Suprapubic skin (tissue), 4 donors: ENCODE measurements at regions not wholly inside any gene's neighbourhood (a gene's known extent, or its start where the extent isn't known, plus 50 kb on each side); places are given as distances from the start of the nearest gene placed in this dataset.
A peak's percentile ranks its signal among the peaks of the same experiment; 100 is the strongest.
"Not testable (repeated sequence)": the region's sequence is repeated elsewhere in the genome, so short reads cannot be mapped to it uniquely, and the experiment has no call there.

Experiments
- DNase-seq, 2 donors: peaks; one replicate each; pipeline ENCODE4 v3.0.0-alpha.2; 2019; ENCODE audit warnings: low spot score in 2 of 2
- H3K27ac ChIP-seq: fragments of 200-600 bp; sonication (generic); one replicate; pipeline ENCODE4 v1.5.1; 2019
- H3K27me3 ChIP-seq: fragments of 200-600 bp; sonication (generic); one replicate; pipeline ENCODE4 v1.5.1; 2019
- H3K36me3 ChIP-seq: fragments of 200-600 bp; sonication (generic); one replicate; pipeline ENCODE4 v1.5.1; 2019
- H3K4me1 ChIP-seq: fragments of 200-600 bp; sonication (generic); one replicate; pipeline ENCODE4 v1.5.1; 2019
- H3K4me3 ChIP-seq: fragments of 200-600 bp; sonication (generic); one replicate; pipeline ENCODE4 v1.5.1; 2019; ENCODE audit warnings: mild to moderate bottlenecking
- H3K9me3 ChIP-seq: fragments of 200-600 bp; sonication (generic); one replicate; pipeline ENCODE4 v1.5.1; 2019
- EP300 ChIP-seq: sonication (generic); formaldehyde crosslinking; IDR thresholded peaks from one replicate; pipeline ENCODE4 v1.6.1; 2017; ENCODE audit warnings: antibody characterized with exemption
- POLR2A ChIP-seq, 2 donors: fragments of 450-650 bp; IDR thresholded peaks; one replicate each; pipeline ENCODE4 v1.6.1; 2017; ENCODE audit warnings: antibody characterized with exemption in 2 of 2, mild to moderate bottlenecking in 2 of 2, moderate library complexity in 2 of 2
- POLR2AphosphoS5 ChIP-seq, 3 donors: sonication (generic); formaldehyde crosslinking; IDR thresholded peaks; one replicate each; pipeline ENCODE4 v1.6.1; 2017; ENCODE audit warnings: antibody characterized with exemption in 3 of 3
- WGBS: methylation state at CpG from one replicate; pipeline ENCODE4 v1.1.5; 2018; 5-methylcytosine and 5-hydroxymethylcytosine counted together
- TF ChIP-seq, protein P1 (sequence below), 2 donors: fragments of 200-600 bp in 1 of 2; fragments of 450-650 bp in 1 of 2; sonication (generic) in 1 of 2; IDR thresholded peaks; one replicate each; pipeline ENCODE4 v1.5.1; 2016 to 2019; ENCODE audit warnings: antibody characterized with exemption in 2 of 2, mild to moderate bottlenecking in 1 of 2, moderate library complexity in 1 of 2

- 53% methylated on average over 3 of the region's 3 CpGs for WGBS
Measured at GRCh38 chr5:155700333-155700732, 626.6 kb upstream of the SGCD start.

GRCh38 chr5:155711882-155712281, 615.1 kb upstream of the SGCD start:
- 85% methylated on average over 1 of the region's 1 CpG for WGBS
- TF ChIP-seq EP300 (no peak), POLR2AphosphoS5 (IDR thresholded peaks at IDR 0.05) (no peak), POLR2A (IDR thresholded peaks at IDR 0.05) (no peak)
- TF ChIP-seq, protein P1, sequence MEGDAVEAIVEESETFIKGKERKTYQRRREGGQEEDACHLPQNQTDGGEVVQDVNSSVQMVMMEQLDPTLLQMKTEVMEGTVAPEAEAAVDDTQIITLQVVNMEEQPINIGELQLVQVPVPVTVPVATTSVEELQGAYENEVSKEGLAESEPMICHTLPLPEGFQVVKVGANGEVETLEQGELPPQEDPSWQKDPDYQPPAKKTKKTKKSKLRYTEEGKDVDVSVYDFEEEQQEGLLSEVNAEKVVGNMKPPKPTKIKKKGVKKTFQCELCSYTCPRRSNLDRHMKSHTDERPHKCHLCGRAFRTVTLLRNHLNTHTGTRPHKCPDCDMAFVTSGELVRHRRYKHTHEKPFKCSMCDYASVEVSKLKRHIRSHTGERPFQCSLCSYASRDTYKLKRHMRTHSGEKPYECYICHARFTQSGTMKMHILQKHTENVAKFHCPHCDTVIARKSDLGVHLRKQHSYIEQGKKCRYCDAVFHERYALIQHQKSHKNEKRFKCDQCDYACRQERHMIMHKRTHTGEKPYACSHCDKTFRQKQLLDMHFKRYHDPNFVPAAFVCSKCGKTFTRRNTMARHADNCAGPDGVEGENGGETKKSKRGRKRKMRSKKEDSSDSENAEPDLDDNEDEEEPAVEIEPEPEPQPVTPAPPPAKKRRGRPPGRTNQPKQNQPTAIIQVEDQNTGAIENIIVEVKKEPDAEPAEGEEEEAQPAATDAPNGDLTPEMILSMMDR (IDR thresholded peaks at IDR 0.05) = no peak
- DNase-seq = no peak
- Histone ChIP-seq H3K27ac (no peak overlapping the region), H3K4me3 (no peak overlapping the region), H3K27me3 (no peaks in the 10 kb centered on the region), H3K36me3 (no peaks in the 10 kb centered on the region), H3K4me1 (no peaks in the 10 kb centered on the region), H3K9me3 (no peaks in the 10 kb centered on the region)

More at GRCh38 chr5:155700333-155700732, 626.6 kb upstream of the SGCD start:
- no peak for DNase-seq
- H3K27me3 ChIP-seq = no peaks in the 10 kb centered on the region
- H3K9me3 ChIP-seq = no peaks in the 10 kb centered on the region
- no peaks in the 10 kb centered on the region for H3K36me3 ChIP-seq
- H3K4me1 ChIP-seq = no peaks in the 10 kb centered on the region
- TF ChIP-seq POLR2AphosphoS5 (IDR thresholded peaks at IDR 0.05) = no peak
- TF ChIP-seq POLR2A (IDR thresholded peaks at IDR 0.05) = no peak
- TF ChIP-seq, protein P1 (IDR thresholded peaks at IDR 0.05) = no peak
- TF ChIP-seq EP300 = no peak
- no peak overlapping the region for H3K4me3 ChIP-seq
- H3K27ac ChIP-seq = no peak overlapping the region

DNA sequence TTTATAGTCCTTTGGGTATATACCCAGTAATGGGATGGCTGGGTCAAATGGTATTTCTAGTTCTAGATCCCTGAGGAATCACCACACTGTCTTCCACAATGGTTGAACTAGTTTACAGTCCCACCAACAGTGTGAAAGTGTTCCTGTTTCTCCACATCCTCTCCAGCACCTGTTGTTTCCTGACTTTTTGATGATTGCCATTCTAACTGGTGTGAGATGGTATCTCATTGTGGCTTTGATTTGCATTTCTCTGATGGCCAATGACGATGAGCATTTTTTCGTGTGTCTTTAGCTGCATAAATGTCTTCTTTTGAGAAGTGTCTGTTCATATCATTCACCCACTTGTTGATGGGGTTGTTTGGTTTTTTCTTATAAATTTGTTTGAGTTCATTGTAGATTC, 612.5 kb upstream of the SGCD start:
- H3K36me3 ChIP-seq, DNase-seq, H3K27me3 ChIP-seq, H3K9me3 ChIP-seq, H3K4me3 ChIP-seq, H3K4me1 ChIP-seq, H3K27ac ChIP-seq: not testable (repeated sequence)
- 73% methylated on average over 2 of the region's 2 CpGs for WGBS

DNA sequence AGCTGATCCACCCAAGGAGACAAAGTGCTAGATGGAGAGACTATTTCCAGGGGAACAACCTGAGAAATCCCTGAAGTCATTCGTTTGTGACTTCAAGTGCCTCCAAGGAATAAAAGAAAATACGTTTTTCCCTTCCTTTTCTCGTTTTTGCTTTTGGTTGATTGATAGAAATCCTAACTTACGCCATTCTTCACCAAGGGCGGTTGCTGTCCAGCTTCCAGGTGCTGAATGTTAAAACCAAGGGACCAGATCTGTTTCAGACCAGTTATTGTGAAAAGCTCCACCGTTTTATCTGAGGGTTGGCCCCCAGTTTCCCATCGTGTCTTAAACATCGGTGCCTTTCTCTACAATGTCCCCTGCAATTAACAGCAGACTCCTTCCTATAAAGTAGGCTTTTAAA, 600.7 kb upstream of the SGCD start:
- no peak overlapping the region for H3K4me3 ChIP-seq
- no peak for TF ChIP-seq POLR2A (IDR thresholded peaks at IDR 0.05)
- TF ChIP-seq POLR2AphosphoS5 (IDR thresholded peaks at IDR 0.05) = no peak
- no peak for TF ChIP-seq EP300
- TF ChIP-seq, protein P1 (IDR thresholded peaks at IDR 0.05) = no peak
- peaks cover 14% of the 10 kb centered on the region for H3K4me1 ChIP-seq
- WGBS = 8% methylated on average over 8 of the region's 8 CpGs
- H3K9me3 ChIP-seq = no peaks in the 10 kb centered on the region
- H3K36me3 ChIP-seq = no peaks in the 10 kb centered on the region
- DNase-seq = no peak
- peaks cover 64% of the 10 kb centered on the region for H3K27me3 ChIP-seq
- no peak overlapping the region for H3K27ac ChIP-seq

GRCh38 chr5:155727512-155728145, 599.3 kb upstream of the SGCD start:
- H3K4me3 ChIP-seq = peak overlapping the region; percentile 46
- H3K27ac ChIP-seq = no peak overlapping the region
- H3K9me3 ChIP-seq = no peaks in the 10 kb centered on the region
- no peak for TF ChIP-seq POLR2AphosphoS5 (IDR thresholded peaks at IDR 0.05)
- TF ChIP-seq POLR2A (IDR thresholded peaks at IDR 0.05) = no peak
- TF ChIP-seq, protein P1 (IDR thresholded peaks at IDR 0.05) = no peak
- no peak for TF ChIP-seq EP300
- H3K27me3 ChIP-seq = peaks cover 78% of the 10 kb centered on the region
- no peak for DNase-seq
- no peaks in the 10 kb centered on the region for H3K36me3 ChIP-seq
- H3K4me1 ChIP-seq = peaks cover 14% of the 10 kb centered on the region
- 5% methylated on average over 24 of the region's 36 CpGs for WGBS
